GM21825 (cell line): ENCODE measurements at regions not wholly inside any gene's neighbourhood (a gene's known extent, or its start where the extent isn't known, plus 50 kb on each side); places are given as distances from the start of the nearest gene placed in this dataset.

Experiments
- ATAC-seq: cut with Tn5 transposase; IDR thresholded peaks from one replicate; pipeline ENCODE4 v1.9.1; 2021; ENCODE audit warnings: mild to moderate bottlenecking, moderate library complexity; ENCODE audit not compliant: unreplicated experiment

- ATAC-seq: no peak
Measured at GRCh38 chr5:2125171-2125900, 242.6 kb upstream of the IRX4 start.

GRCh38 chr5:2124434-2125170 is 241.9 kb upstream of the IRX4 start:
- ATAC-seq: no peak

DNA sequence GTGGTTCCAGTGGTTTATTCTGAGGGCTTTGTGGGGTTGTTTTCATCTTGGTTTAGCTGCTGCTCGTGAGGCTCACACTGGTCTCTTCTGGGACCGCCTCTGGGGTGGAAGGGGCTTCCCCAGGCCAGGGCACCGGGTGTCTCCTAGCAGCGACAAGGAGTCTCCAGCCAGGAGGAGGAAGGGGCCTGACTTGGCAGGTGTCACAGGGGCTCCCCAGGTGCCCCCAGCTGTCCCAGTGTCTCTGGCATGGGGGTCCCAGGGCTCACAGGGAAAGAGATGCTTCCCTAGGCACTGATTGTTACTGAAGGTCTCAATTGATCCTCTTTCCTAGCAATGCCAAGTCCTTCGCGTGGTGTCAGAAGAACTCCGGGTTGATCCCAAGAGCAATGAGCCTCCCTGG is 241.1 kb upstream of the IRX4 start:
- no peak for ATAC-seq

DNA sequence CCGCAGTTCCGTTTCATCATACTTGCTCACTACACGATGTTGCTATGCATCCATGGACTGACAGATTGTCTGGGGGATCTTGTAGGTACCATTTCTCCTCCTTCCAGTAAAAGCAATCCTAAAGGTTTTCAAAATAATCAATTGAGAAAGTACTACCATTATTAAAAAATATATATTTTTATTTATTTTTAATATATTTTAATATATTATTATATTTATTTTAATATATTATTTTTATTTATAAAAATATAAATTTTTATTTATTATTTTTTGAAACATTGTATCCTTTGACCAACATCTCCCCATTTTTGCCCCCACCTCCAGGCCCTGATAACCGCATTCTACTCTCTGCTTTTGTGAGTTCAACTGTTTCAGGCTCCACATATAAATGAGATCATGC is 237.6 kb upstream of the IRX4 start:
- ATAC-seq: no peak

GRCh38 chr5:2119573-2119972 is 236.8 kb upstream of the IRX4 start:
- no peak for ATAC-seq

DNA sequence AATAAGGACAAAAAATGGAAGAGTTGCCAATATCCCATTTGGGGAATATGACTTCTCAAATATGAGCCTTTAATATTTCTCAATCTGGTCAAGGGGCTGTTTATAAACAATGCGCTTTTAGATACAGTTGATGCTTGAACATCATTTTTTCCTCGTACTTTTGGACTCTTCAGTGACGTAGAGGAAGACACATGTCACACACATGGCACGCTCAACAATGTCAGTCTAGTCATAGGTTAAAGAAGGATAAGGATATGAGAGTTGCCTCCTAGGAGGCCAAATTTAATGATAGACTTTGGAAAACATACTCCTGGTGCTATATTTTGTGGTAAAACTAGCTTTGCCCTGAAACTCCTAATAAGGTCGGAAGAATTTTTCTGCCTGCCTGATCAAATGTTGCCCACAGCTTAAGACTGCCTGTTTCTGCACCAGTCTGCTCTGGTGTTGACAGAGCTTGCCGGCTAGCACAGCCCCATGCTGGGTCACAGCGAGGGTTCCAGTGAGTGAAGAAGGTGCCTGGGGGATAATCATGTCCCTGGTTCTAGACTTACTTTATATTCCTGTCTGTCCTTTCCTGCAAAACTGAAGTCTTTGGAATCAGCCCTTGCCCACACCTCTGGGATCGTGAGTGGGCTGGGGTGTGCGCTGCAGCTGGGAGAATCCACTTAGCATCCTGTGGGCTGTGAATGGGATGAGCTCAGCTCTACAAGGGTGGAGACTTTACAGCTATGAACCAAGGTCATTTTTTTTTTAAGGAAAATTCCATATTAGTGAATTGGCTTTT is 230.8 kb upstream of the IRX4 start:
- ATAC-seq: no peak

GRCh38 chr5:2112173-2113025 is 229.7 kb upstream of the IRX4 start:
- ATAC-seq: no peak

DNA sequence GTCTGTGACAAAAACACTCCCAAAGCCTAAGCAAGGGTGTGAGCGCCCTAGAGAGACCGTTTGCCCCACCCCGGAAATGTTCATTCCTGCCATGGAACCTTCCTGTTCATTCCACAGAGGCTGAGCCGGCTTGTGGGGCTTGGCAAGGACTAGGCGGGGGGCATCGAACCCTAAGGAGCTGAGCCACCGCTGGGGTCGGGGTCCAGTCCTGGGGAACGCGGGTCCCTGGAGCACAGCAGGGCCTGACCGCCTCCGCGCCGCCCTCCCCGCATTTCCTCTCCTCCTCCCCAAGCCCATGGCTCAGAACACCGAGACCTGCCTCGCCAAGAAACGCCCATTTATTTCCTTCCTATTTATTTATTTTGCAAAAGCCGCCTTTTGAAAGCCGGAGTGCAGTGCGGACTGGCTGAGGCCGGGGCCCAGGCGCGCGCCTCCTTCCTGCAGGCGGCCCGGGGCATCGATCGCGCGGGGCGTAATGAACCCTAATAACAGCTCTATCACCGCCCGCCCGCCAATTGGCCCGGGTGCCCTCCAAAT is 228.9 kb upstream of the IRX4 start:
- ATAC-seq: no peak

- ATAC-seq: no peak
Measured at GRCh38 chr5:2110934-2111462, 228.3 kb upstream of the IRX4 start.

GRCh38 chr5:2110137-2110933 is 227.6 kb upstream of the IRX4 start:
- no peak for ATAC-seq

DNA sequence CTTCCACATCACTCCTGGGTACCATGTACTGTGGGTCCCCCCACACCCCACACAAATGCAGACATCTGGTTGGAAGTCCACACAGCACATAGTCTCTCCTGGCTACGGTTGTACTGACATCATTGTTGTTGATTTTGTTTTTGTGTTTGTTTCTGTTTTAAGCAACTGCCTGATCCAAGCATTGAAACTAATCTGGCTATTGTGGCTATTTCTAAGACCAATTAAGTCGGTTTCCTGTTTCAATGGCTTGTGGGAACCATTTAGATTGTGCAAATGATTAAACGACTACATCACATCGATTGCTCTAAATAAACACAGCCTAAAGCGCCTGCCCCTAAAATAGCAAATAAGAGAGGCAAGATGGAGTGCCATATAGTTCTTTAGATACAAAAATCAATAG is 226.8 kb upstream of the IRX4 start:
- ATAC-seq: no peak

- ATAC-seq: no peak
Measured at GRCh38 chr5:2106721-2107120, 224.0 kb upstream of the IRX4 start.

GRCh38 chr5:2105141-2105540 is 222.4 kb upstream of the IRX4 start:
- ATAC-seq: no peak

DNA sequence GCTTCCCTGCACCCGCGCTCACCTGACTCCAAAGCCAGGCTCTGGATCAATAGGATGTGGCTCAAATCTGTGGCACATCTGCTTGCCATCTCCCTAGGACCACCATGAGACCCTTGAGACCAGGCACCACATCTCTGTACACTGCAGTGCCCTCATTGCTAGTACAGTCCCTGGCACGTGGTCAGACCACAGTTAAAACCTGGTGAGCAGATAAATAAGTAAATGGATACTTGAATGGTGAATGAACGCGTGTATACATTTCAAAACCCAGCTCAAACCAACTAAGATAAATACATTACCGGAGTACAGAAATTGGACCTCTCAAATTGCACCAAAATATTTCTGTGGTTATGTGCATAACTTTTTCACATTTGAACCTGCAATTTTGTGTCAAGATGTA is 221.2 kb upstream of the IRX4 start:
- ATAC-seq: no peak

GRCh38 chr5:2102819-2103776 is 220.4 kb upstream of the IRX4 start:
- no peak for ATAC-seq

DNA sequence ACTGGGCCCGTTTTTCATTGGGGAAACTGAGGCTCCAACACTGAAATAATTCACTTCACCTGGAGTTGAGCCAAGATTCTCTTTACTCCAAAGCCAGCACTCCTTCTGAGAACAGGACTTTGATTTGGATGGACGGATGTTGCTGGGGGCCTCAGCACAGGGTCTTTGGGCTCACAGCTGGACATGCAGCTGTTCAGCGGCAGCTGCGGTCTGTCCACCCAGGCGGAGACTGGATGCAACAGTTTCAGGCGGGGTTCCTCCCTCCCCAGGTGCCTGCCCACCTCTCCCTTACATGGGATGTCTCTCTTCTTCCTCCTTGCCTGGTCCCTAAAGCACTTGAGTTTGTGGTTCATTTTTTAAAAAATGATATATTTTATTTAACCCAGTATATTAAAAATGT is 219.0 kb upstream of the IRX4 start:
- ATAC-seq: no peak

- ATAC-seq: no peak
Measured at GRCh38 chr5:2096887-2097505, 214.3 kb upstream of the IRX4 start.

- ATAC-seq: no peak
Measured at GRCh38 chr5:2095011-2095410, 212.3 kb upstream of the IRX4 start.
